HepG2 (cell line): ENCODE measurements at regions not wholly inside any gene's neighbourhood (a gene's known extent, or its start where the extent isn't known, plus 50 kb on each side); places are given as distances from the start of the nearest gene placed in this dataset.

ENCODE experiments used
- ATAC-seq: fragments of 200-7000 bp; cut with Tn5 transposase; 3 replicates; pipeline ENCODE4 v1.9.1; 2020; ENCODE audit warnings: mild to moderate bottlenecking, moderate library complexity
- BruUV-seq: library from RNA; stranded (reverse); fragments of 400-500 nt; replicated peaks from 2 replicates; lab custom pipeline; 2021; lab: Mats Ljungman, UMichigan
- CTCF ChIA-PET: fragments of 300-600 bp; formaldehyde crosslinking; extraction: SDS; loops from one replicate; lab custom pipeline; 2021; ENCODE audit warnings: low total read pairs, inconsistent platforms, low intra/inter-chr PET ratio; lab: Yijun Ruan, JAX
- POLR2A ChIA-PET: fragments of 350-600 bp; sonication (Branson Sonifier 250); formaldehyde crosslinking; loops from one replicate; lab custom pipeline; 2020; ENCODE audit warnings: antibody characterized with exemption, inconsistent platforms; lab: Yijun Ruan, JAX
- DNase-seq: peaks from one replicate; pipeline ENCODE4 v3.0.0-alpha.2; 2015; ENCODE audit warnings: low spot score
- FAIRE-seq: peaks from 3 replicates; lab custom pipeline; 2011; peaks lifted over from hg19 to GRCh38; lab: Jason Lieb, UNC
- H2AFZ ChIP-seq: one replicate; pipeline ENCODE4 v1.6.1; 2011; ENCODE audit warnings: low read length, inconsistent platforms
- H3K27ac ChIP-seq: fragments of 300-600 bp; 3 replicates; pipeline ENCODE4 v1.8.0; 2011; ENCODE audit warnings: mixed run types, mild to moderate bottlenecking, mixed read lengths, low read length, inconsistent platforms; ENCODE audit not compliant: insufficient read depth; ENCODE audit errors: extremely low read length
- H3K27me3 ChIP-seq, 2 experiments: fragments of 200-600 bp in 1 of 2; 2 replicates in 1 of 2; 3 replicates in 1 of 2; pipeline versions ENCODE4 v1.6.0 to v1.8.0; 2011; ENCODE audit warnings: low read length in 2 of 2, mild to moderate bottlenecking in 2 of 2, moderate library complexity in 2 of 2, inconsistent platforms in 1 of 2; ENCODE audit not compliant: insufficient read depth in 2 of 2, control insufficient read depth in 1 of 2
- H3K36me3 ChIP-seq, 2 experiments: fragments of 200-600 bp in 1 of 2; replicated peaks in 1 of 2; 2 replicates in 1 of 2; 3 replicates in 1 of 2; pipeline versions ENCODE4 v1.5.1 to v1.8.0; 2011; ENCODE audit warnings: low read length in 2 of 2, inconsistent platforms in 1 of 2; ENCODE audit not compliant: insufficient read depth in 2 of 2, control insufficient read depth in 1 of 2
- H3K4me1 ChIP-seq: 2 replicates; pipeline ENCODE4 v1.5.1; 2012; ENCODE audit warnings: low read length, inconsistent platforms; ENCODE audit not compliant: insufficient read depth
- H3K4me2 ChIP-seq: 2 replicates; pipeline ENCODE4 v1.6.0; 2011; ENCODE audit warnings: low read depth, low read length, inconsistent platforms
- H3K4me3 ChIP-seq, 3 experiments: fragments of 200-600 bp in 1 of 3; sonication (generic), shearing (Covaris generic) in 1 of 3; replicated peaks in 1 of 3; 2 replicates each; pipeline ENCODE4 v1.5.1; 2011 to 2016; ENCODE audit warnings: low read length in 3 of 3, inconsistent platforms in 2 of 3, low read depth in 2 of 3, mild to moderate bottlenecking in 2 of 3, control low read depth in 1 of 3, mixed read lengths in 1 of 3; ENCODE audit not compliant: insufficient read depth in 1 of 3
- H3K79me2 ChIP-seq: one replicate; pipeline ENCODE4 v1.6.1; 2011; ENCODE audit warnings: low read length, inconsistent platforms; ENCODE audit not compliant: insufficient read depth
- H3K9ac ChIP-seq: 2 replicates; pipeline ENCODE4 v1.6.0; 2011; ENCODE audit warnings: mild to moderate bottlenecking, low read depth, low read length, inconsistent platforms; ENCODE audit not compliant: insufficient read depth
- H3K9me3 ChIP-seq: 2 replicates; pipeline ENCODE4 v1.5.1; 2012; ENCODE audit warnings: mild to moderate bottlenecking, low read length
- H4K20me1 ChIP-seq: 2 replicates; pipeline ENCODE4 v1.6.0; 2011; ENCODE audit warnings: inconsistent platforms, mild to moderate bottlenecking, low read length, moderate library complexity; ENCODE audit not compliant: insufficient read depth
- AFF4 ChIP-seq: sonication (generic); formaldehyde crosslinking; IDR thresholded peaks from 2 replicates; pipeline ENCODE4 v1.4.0; 2020; ENCODE audit warnings: missing genetic modification reagents
- ATF2 ChIP-seq: sonication (generic); formaldehyde crosslinking; IDR thresholded peaks from 2 replicates; pipeline ENCODE4 v1.4.0; 2020; ENCODE audit warnings: missing genetic modification reagents
- CENPBD1 ChIP-seq: sonication (generic); formaldehyde crosslinking; IDR thresholded peaks from 2 replicates; pipeline ENCODE4 v1.8.0; 2022; ENCODE audit warnings: missing genetic modification reagents, low read depth, mild to moderate bottlenecking, borderline replicate concordance
- CENPT ChIP-seq: sonication (generic); formaldehyde crosslinking; IDR thresholded peaks from 2 replicates; pipeline ENCODE4 v1.8.0; 2022; ENCODE audit warnings: low read depth, mild to moderate bottlenecking, moderate library complexity, missing genetic modification reagents
- CTCF ChIP-seq: sonication (generic); formaldehyde crosslinking; IDR thresholded peaks from 2 replicates; pipeline ENCODE4 v1.5.0; 2020; ENCODE audit warnings: mild to moderate bottlenecking, missing genetic modification reagents, moderate library complexity
- DMAP1 ChIP-seq: IDR thresholded peaks from 2 replicates; pipeline ENCODE4 v1.6.1; 2016
- ELF1 ChIP-seq: sonication (generic); formaldehyde crosslinking; IDR thresholded peaks from 2 replicates; pipeline ENCODE4 v1.4.0; 2020; ENCODE audit warnings: missing genetic modification reagents
- FOSL1 ChIP-seq: sonication (generic); formaldehyde crosslinking; IDR thresholded peaks from 2 replicates; pipeline ENCODE4 v1.9.0; 2021; ENCODE audit warnings: missing genetic modification reagents, borderline replicate concordance
- RAD21 ChIP-seq: fragments of 450-650 bp; formaldehyde crosslinking; IDR thresholded peaks from 2 replicates; pipeline ENCODE4 v1.5.0; 2020; ENCODE audit warnings: mild to moderate bottlenecking
- ZBTB49 ChIP-seq: sonication (generic); formaldehyde crosslinking; IDR thresholded peaks from 2 replicates; pipeline ENCODE4 v1.4.0; 2020; ENCODE audit warnings: missing genetic modification reagents, borderline replicate concordance
- ZNF224 ChIP-seq: sonication (generic); formaldehyde crosslinking; IDR thresholded peaks from 2 replicates; pipeline ENCODE4 v1.5.0; 2020; ENCODE audit warnings: mild to moderate bottlenecking, missing genetic modification reagents
- ZNF572 ChIP-seq: sonication (generic); formaldehyde crosslinking; IDR thresholded peaks from 2 replicates; pipeline ENCODE4 v1.5.1; 2020; ENCODE audit warnings: mild to moderate bottlenecking, missing genetic modification reagents
- WGBS: methylation state at CpG from one replicate; pipeline ENCODE4 v1.1.6; 2017; ENCODE audit warnings: low lambda C conversion rate; 5-methylcytosine and 5-hydroxymethylcytosine counted together
- in situ Hi-C: cut with HindIII; loops from 2 replicates; pipeline ENCODE4 v1.10.0; 2017; ENCODE audit warnings: low pct_unique_long_range_greater_than_20kb; ENCODE audit not compliant: extremely low pct_ligation_motif_present
- intact Hi-C: fragments of 100-400 bp; cut with micrococcal nuclease; formaldehyde crosslinking; loops from one replicate; pipeline ENCODE4 v1.10.0; 2022; ENCODE audit not compliant: unreplicated experiment

GRCh38 chr13:50594276-50595051 lies 249.0 kb downstream of the DLEU7 start (continued):
- peak; percentile 46 for TF ChIP-seq CTCF (CRISPR knock-in tag)
- TF ChIP-seq DMAP1 = no peak
- TF ChIP-seq ELF1 = no peak
- no peak for TF ChIP-seq CENPT
- TF ChIP-seq FOSL1 (CRISPR knock-in tag) = no peak
- no peak for TF ChIP-seq ZNF572 (CRISPR knock-in tag)
- no peak for TF ChIP-seq RAD21 (CRISPR knock-in tag)
- TF ChIP-seq, all 625 proteins: peak for 17

- no peak for FAIRE-seq
- WGBS = 89% methylated on average over 3 of the region's 3 CpGs
These were observed 248.3 kb downstream of the DLEU7 start for GRCh38 chr13:50595196-50595595.

More at GRCh38 chr13:50595196-50595595, 248.3 kb downstream of the DLEU7 start:
- intact Hi-C loops (no loop called here), in situ Hi-C loops (no loop called here)
- no peaks in the 10 kb centered on the region for H3K9me3 ChIP-seq
- H3K27me3 ChIP-seq = no peaks in the 10 kb centered on the region
- peaks cover 57% of the 10 kb centered on the region for H3K4me1 ChIP-seq
- no peak for ATAC-seq
- no peak overlapping the region for H2AFZ ChIP-seq
- no peak for DNase-seq
- H3K9ac ChIP-seq = no peak overlapping the region
- no peaks in the 10 kb centered on the region for H4K20me1 ChIP-seq
- H3K4me3 ChIP-seq = no peak overlapping the region
- POLR2A ChIA-PET = no interaction called here
- no peak overlapping the region for H3K4me2 ChIP-seq
- no peaks in the 10 kb centered on the region for H3K79me2 ChIP-seq
- no peaks in the 10 kb centered on the region for H3K36me3 ChIP-seq
- no TSS peak for BruUV-seq
- H3K27ac ChIP-seq = no peak overlapping the region
- TF ChIP-seq AFF4 (no peak), ZNF224 (CRISPR knock-in tag) (no peak), ZBTB49 (CRISPR knock-in tag) (no peak), CENPBD1 (no peak), ATF2 (CRISPR knock-in tag) (no peak)
- TF ChIP-seq, all 625 proteins: peak for 0
- CTCF ChIA-PET = no interaction called here
